DMS 273 (cell line): ENCODE measurements at regions not wholly inside any gene's neighbourhood (a gene's known extent, or its start where the extent isn't known, plus 50 kb on each side); places are given as distances from the start of the nearest gene placed in this dataset.

Experiments
- DNase-seq: peaks from one replicate; lab custom pipeline; 2025; ENCODE audit not compliant: unreplicated experiment; lab: John Stamatoyannopoulos, UW

- DNase-seq: no peak
These were observed 1238.0 kb downstream of the EPHA7 start for GRCh38 chr6:92181347-92181746.

- peak; percentile 26 for DNase-seq
These were observed 1239.3 kb downstream of the EPHA7 start for GRCh38 chr6:92180090-92180489.

DNA sequence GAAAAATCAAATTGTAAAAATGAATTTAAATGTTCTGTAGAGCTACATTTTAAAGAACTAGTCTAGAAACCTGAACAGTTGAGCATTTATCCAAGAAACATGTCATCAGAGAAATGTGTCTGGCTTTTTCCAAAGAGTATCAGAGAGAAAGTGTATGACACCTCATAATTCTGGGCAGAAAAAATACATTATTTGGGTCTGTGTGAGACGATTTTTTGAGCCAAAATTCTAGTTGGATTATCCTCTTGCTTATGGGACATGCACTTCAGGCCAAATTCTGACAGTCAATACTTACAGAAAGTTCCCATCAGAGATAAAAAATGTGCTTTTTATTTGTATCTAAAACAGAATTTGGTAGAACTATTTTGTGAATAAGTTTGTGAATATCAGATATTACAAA lies 1242.7 kb downstream of the EPHA7 start:
- no peak for DNase-seq

GRCh38 chr6:92174398-92175073 lies 1244.8 kb downstream of the EPHA7 start:
- DNase-seq: no peak

- DNase-seq: no peak
These were observed 1249.9 kb downstream of the EPHA7 start for GRCh38 chr6:92169506-92169905.

DNA sequence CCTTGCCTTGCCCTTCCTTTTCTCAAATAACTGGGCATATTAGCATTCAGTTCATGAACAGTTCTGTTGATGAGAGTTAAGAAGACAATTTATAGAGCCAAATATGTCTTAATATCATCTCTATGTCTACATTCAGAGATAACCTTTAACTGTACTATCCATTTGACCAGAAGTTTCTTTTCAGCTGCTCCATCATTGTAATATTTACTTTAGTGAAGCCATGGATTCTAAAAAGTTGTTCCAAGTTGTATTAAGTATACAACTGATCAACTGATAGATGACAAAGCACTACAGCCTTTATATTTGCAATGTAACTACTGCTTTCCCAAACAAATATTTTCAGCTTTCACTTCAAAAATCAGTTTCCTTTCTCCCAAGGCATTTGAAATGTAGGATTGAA lies 1252.7 kb downstream of the EPHA7 start:
- DNase-seq: no peak

DNA sequence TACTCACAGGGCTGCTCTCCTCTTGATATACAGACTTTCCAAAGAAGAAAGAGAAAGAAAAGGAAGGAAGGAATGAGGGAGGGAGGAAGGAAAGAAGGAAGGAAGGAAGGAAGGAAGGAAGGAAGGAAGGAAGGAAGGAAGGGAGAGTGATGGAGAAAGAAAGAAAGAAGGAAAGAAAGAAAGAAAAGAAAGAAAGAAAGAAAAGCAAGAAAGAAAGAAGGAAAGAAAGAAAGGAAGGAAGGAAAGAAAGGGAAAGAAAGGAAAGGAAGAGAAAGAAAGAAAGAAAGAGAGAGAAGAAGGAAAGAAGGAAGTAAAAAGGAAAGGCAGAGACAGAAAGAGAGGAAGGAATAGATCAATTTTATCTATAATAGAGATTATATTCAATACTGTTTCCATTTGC lies 1257.4 kb downstream of the EPHA7 start:
- no peak for DNase-seq

- no peak for DNase-seq
These were observed 1259.1 kb downstream of the EPHA7 start for GRCh38 chr6:92160226-92160625.

GRCh38 chr6:92159046-92159445 lies 1260.3 kb downstream of the EPHA7 start:
- peak; percentile 1 for DNase-seq

- no peak for DNase-seq
These were observed 1268.8 kb downstream of the EPHA7 start for GRCh38 chr6:92150553-92150952.

GRCh38 chr6:92147246-92147645 lies 1272.1 kb downstream of the EPHA7 start:
- no peak for DNase-seq

GRCh38 chr6:92139601-92140000 lies 1279.8 kb downstream of the EPHA7 start:
- DNase-seq: no peak

DNA sequence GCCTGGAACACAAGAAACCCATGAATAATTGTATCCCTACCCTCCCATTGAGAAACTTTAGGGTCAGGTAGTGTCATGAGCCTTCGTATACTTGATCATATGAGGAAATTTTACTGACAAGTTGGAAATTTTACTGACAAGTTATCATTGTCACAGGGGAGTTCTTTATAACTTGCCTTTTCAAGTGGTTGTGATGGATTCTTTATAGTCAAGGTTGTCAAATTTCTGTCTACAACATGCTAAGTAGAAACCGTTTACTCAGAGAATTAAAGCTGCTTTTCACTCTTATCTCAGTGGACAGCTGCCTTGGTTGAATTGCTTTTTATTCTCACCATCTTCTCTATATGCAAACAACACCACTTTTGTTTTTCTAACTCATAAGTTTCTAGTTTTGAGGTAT lies 1286.4 kb downstream of the EPHA7 start:
- DNase-seq: no peak

- DNase-seq: no peak
These were observed 1286.9 kb downstream of the EPHA7 start for GRCh38 chr6:92132457-92132856.

- DNase-seq: no peak
These were observed 1288.4 kb downstream of the EPHA7 start for GRCh38 chr6:92130944-92131343.

DNA sequence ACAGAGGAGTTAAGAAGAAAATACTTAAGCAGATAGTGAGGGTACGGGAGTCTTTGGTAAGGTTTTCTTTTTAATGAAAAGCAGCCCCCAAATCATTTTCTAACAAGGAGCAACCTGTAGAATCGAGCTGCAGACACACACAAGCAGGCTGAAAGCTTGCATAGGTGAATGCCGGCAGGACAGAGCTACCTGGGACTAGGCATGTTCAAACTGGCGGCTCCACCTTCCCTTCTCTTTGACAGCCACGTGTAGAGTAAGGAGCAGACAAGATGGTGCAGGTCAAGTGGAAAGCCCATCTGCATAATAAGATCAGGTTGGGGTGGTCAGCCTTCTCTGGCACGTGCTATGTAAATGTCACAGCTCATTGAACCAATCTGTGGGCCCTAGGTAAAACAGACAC lies 1292.4 kb downstream of the EPHA7 start:
- DNase-seq: no peak

DNA sequence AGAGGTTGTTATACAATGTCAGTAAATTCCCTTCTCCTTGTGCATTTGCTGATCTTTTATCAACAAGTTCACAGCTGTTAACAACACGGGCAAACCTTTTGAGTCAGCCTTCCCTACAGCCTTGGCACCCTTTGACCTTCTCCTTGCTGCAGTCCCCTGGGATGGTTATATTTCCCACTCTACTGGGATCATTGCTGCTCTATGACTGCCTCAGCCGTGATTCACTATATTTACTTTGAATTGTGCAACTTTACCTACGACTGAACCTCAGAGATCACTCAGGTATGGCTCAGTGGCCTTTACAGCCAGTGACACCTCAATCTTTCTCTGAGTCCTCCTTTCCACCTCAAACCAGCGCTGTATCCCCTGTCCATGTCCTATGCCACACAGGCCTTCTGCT lies 1293.3 kb downstream of the EPHA7 start:
- no peak for DNase-seq

- DNase-seq: no peak
These were observed 1293.7 kb downstream of the EPHA7 start for GRCh38 chr6:92125681-92126080.

DNA sequence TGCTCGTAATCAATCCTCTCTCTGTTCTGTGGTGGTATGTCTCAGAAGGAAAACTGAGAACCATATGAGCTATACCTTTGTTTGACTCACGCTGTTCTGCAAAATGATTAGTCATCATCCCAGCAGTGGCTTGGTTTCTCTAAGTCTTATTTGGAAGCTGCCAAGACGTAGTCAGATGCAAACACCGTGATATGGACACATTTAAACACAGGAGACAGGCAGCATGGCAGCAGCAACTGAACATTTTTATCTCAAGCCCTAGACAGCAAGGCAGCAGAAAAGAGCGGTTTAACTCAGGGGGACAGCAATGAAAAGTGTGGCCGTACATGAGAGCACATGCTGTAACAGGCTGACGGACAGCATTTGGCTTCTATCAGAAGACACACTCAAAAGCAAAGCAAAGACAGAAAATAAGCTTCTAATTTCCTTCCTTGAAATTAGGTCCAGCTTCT lies 1295.1 kb downstream of the EPHA7 start:
- DNase-seq: peak; percentile 5

DNA sequence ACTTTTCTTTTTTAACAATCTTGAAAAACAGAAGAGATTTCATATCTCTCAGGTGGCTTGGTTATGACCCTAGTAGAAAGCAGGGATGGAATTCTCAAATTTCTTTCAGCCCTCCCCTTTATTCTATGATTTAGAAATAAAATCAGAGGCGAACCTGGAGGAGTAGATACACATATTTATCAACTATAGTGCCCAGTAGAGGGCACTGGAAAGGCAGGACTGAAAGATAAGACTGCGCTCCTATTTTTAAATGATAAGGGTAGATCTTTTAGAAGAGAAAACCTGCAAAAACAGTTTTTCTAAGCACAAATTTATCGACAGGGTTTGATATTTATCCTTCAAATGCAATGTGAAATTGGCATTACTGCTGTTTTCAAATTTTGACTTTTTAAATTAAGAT lies 1296.6 kb downstream of the EPHA7 start:
- peak; percentile 33 for DNase-seq

DNA sequence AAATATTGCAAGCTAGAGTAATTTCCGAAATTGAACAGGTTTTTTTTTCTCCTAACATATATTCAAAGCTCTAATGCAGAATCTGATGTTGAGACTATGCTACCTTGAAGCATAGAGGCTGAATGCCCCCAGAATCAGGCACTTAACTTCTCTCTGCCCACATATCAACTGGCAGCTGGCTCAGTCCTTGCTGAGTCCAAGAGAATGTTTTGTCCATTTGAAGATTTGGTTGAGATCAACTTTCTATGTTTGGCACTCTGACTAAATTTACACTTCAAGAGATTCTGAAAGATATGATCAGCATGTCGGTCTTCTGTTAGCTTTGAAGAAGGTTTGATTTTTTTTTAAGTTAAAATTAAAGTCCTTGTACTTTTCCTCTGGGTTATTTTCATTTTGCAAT lies 1298.1 kb downstream of the EPHA7 start:
- no peak for DNase-seq

DNA sequence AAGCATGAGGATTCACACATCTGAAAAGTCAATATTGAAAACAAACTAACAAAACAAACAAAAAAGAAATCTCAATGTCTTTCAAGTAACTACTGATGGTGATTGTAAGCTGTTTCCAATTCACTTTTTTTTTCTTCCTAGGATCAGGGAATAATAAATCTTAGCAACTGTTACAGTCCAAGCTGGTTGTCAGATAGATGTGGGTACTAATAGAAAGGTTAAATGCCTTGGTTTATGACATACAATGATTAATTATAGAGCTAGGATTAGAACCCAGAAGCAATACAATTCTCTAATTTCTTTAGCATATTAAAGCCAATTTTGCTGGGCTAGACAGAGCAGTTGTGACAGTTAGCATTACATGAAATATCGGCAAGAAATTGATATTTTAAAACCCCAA lies 1301.6 kb downstream of the EPHA7 start:
- DNase-seq: no peak

DNA sequence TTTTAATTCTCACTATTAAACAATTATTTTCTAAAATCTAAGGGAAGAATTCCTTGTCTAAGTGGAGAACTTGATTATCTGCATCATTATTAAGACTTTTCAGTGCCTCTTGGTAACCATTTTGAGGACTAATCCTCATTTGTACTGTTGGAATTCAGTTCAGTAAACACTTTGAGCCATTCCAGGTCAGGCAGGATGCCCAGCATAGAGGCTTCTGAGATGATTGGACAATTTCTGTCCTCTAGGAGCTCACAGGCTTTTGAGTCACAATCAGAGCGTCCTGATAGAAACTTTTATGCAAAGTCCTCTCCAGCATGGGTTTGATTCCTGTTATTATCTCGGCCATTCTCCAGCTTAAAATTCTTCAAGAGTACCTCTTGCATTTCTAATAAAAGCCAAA lies 1304.6 kb downstream of the EPHA7 start:
- no peak for DNase-seq
